NCI-H1048 (cell line): ENCODE measurements at regions not wholly inside any gene's neighbourhood (a gene's known extent, or its start where the extent isn't known, plus 50 kb on each side); places are given as distances from the start of the nearest gene placed in this dataset.

Experiments
- DNase-seq: peaks from one replicate; lab custom pipeline; 2025; lab: John Stamatoyannopoulos, UW

- no peak for DNase-seq
Observed at GRCh38 chr10:62632071-62632809, 172.3 kb upstream of the ADO start.

- no peak for DNase-seq
Observed at GRCh38 chr10:62633976-62634375, 170.5 kb upstream of the ADO start.

- DNase-seq: no peak
Observed at GRCh38 chr10:62634576-62634975, 169.9 kb upstream of the ADO start.

GRCh38 chr10:62635127-62635526 is 169.4 kb upstream of the ADO start:
- DNase-seq: no peak

- DNase-seq: no peak
Observed at GRCh38 chr10:62636825-62637248, 167.7 kb upstream of the ADO start.

GRCh38 chr10:62637249-62638061 is 167.1 kb upstream of the ADO start:
- no peak for DNase-seq

GRCh38 chr10:62638062-62638477 is 166.4 kb upstream of the ADO start:
- no peak for DNase-seq

- no peak for DNase-seq
Observed at GRCh38 chr10:62639144-62639543, 165.4 kb upstream of the ADO start.

GRCh38 chr10:62640411-62640810 is 164.1 kb upstream of the ADO start:
- DNase-seq: no peak

- DNase-seq: no peak
Observed at GRCh38 chr10:62643606-62644587, 160.6 kb upstream of the ADO start.

GRCh38 chr10:62647375-62648092 is 157.0 kb upstream of the ADO start:
- no peak for DNase-seq

- no peak for DNase-seq
Observed at GRCh38 chr10:62648921-62649320, 155.6 kb upstream of the ADO start.

GRCh38 chr10:62650411-62650810 is 154.1 kb upstream of the ADO start:
- no peak for DNase-seq

- no peak for DNase-seq
Observed at GRCh38 chr10:62651341-62651740, 153.2 kb upstream of the ADO start.

- no peak for DNase-seq
Observed at GRCh38 chr10:62652114-62652513, 152.4 kb upstream of the ADO start.

GRCh38 chr10:62652564-62652963 is 152.0 kb upstream of the ADO start:
- no peak for DNase-seq

GRCh38 chr10:62653254-62653653 is 151.3 kb upstream of the ADO start:
- no peak for DNase-seq

GRCh38 chr10:62654966-62655336 is 149.6 kb upstream of the ADO start:
- no peak for DNase-seq

GRCh38 chr10:62655337-62655994 is 149.1 kb upstream of the ADO start:
- no peak for DNase-seq

- DNase-seq: no peak
Observed at GRCh38 chr10:62657244-62657835, 147.2 kb upstream of the ADO start.

- DNase-seq: no peak
Observed at GRCh38 chr10:62658516-62658915, 146.0 kb upstream of the ADO start.
